Mesenchymal stem cell (in vitro differentiated cells and primary cell): ENCODE measurements at regions not wholly inside any gene's neighbourhood (a gene's known extent, or its start where the extent isn't known, plus 50 kb on each side); places are given as distances from the start of the nearest gene placed in this dataset.
"Not testable (repeated sequence)": the region's sequence is repeated elsewhere in the genome, so short reads cannot be mapped to it uniquely, and the experiment has no call there.

Experiments used
- DNase-seq: peaks from one replicate; pipeline ENCODE4 v3.0.0-alpha.2; 2013
- H2AFZ ChIP-seq: one replicate; pipeline ENCODE4 v1.6.1; 2013; ENCODE audit warnings: low read depth, mild to moderate bottlenecking, control low read depth, inconsistent platforms, low read length, moderate library complexity
- H2AK5ac ChIP-seq: 2 replicates; pipeline ENCODE4 v1.6.1; 2013; ENCODE audit warnings: low read length, moderate library complexity, mild to moderate bottlenecking, inconsistent platforms; ENCODE audit not compliant: severe bottlenecking
- H2BK120ac ChIP-seq: one replicate; pipeline ENCODE4 v1.6.1; 2013; ENCODE audit warnings: low read depth, mild to moderate bottlenecking, inconsistent platforms, low read length, moderate library complexity
- H2BK12ac ChIP-seq, 2 experiments: one replicate each; pipeline ENCODE4 v1.6.1; 2013; ENCODE audit warnings: inconsistent platforms in 2 of 2, low read length in 2 of 2, mild to moderate bottlenecking in 2 of 2, moderate library complexity in 2 of 2, control low read depth in 1 of 2
- H2BK15ac ChIP-seq: one replicate; pipeline ENCODE4 v1.6.1; 2013; ENCODE audit warnings: mild to moderate bottlenecking, low read depth, inconsistent platforms; ENCODE audit not compliant: poor library complexity, severe bottlenecking
- H2BK5ac ChIP-seq: 2 replicates; pipeline ENCODE4 v1.6.1; 2013; ENCODE audit warnings: low read depth, mild to moderate bottlenecking, low read length, control low read depth, inconsistent platforms; ENCODE audit not compliant: poor library complexity, severe bottlenecking
- H3K14ac ChIP-seq, 2 experiments: one replicate each; pipeline ENCODE4 v1.6.1; 2013; ENCODE audit warnings: inconsistent platforms in 2 of 2, low read length in 2 of 2, control low read depth in 1 of 2, mild to moderate bottlenecking in 1 of 2, moderate library complexity in 1 of 2
- H3K18ac ChIP-seq, 2 experiments: one replicate each; pipeline ENCODE4 v1.6.1; 2013; ENCODE audit warnings: inconsistent platforms in 2 of 2, low read length in 2 of 2, control low read depth in 1 of 2, low read depth in 1 of 2, mild to moderate bottlenecking in 1 of 2
- H3K23ac ChIP-seq, 2 experiments: one replicate each; pipeline ENCODE4 v1.6.1; 2013; ENCODE audit warnings: inconsistent platforms in 2 of 2, low read length in 2 of 2, mild to moderate bottlenecking in 2 of 2, moderate library complexity in 2 of 2, control low read depth in 1 of 2
- H3K27ac ChIP-seq: 2 replicates; pipeline ENCODE4 v1.5.1; 2013; ENCODE audit warnings: mild to moderate bottlenecking, moderate library complexity, low read length, control low read depth, inconsistent platforms; ENCODE audit not compliant: poor library complexity, severe bottlenecking
- H3K27me3 ChIP-seq, 2 experiments: 2 replicates each; pipeline versions ENCODE4 v1.6.1 to v1.7.0; 2013; ENCODE audit warnings: low read length in 2 of 2, mild to moderate bottlenecking in 2 of 2, moderate library complexity in 2 of 2, control low read depth in 1 of 2, inconsistent platforms in 1 of 2; ENCODE audit not compliant: control insufficient read depth in 1 of 2, insufficient read depth in 1 of 2
- H3K36me3 ChIP-seq, 2 experiments: 2 replicates each; pipeline versions ENCODE4 v1.6.1 to v1.7.0; 2013; ENCODE audit warnings: low read length in 2 of 2, control low read depth in 1 of 2, inconsistent platforms in 1 of 2, low read depth in 1 of 2, mild to moderate bottlenecking in 1 of 2; ENCODE audit not compliant: insufficient read depth in 2 of 2, control insufficient read depth in 1 of 2
- H3K4ac ChIP-seq, 2 experiments: one replicate each; pipeline ENCODE4 v1.6.1; 2013; ENCODE audit warnings: inconsistent platforms in 2 of 2, low read length in 2 of 2, mild to moderate bottlenecking in 2 of 2, moderate library complexity in 2 of 2, control low read depth in 1 of 2, low read depth in 1 of 2
- H3K4me1 ChIP-seq: 2 replicates; pipeline ENCODE4 v1.6.1; 2013; ENCODE audit warnings: low read depth, low read length, control low read depth; ENCODE audit not compliant: control insufficient read depth, insufficient read depth
- H3K4me2 ChIP-seq: 2 replicates; pipeline ENCODE4 v1.6.1; 2013; ENCODE audit warnings: low read length, mild to moderate bottlenecking, inconsistent platforms; ENCODE audit not compliant: poor library complexity, severe bottlenecking
- H3K4me3 ChIP-seq, 2 experiments: 2 replicates each; pipeline versions ENCODE4 v1.5.1 to v1.7.0; 2013; ENCODE audit warnings: low read length in 2 of 2, mild to moderate bottlenecking in 2 of 2, control low read depth in 1 of 2, low read depth in 1 of 2; ENCODE audit not compliant: insufficient read depth in 1 of 2
- H3K79me1 ChIP-seq: replicated peaks from 2 replicates; pipeline ENCODE4 v1.6.1; 2013; ENCODE audit warnings: mild to moderate bottlenecking, control low read depth, low read length, inconsistent platforms; ENCODE audit not compliant: poor library complexity, severe bottlenecking
- H3K9ac ChIP-seq: 2 replicates; pipeline ENCODE4 v1.7.0; 2013; ENCODE audit warnings: mild to moderate bottlenecking, low read length, moderate library complexity
- H3K9me3 ChIP-seq: 2 replicates; pipeline ENCODE4 v1.7.0; 2013; ENCODE audit warnings: mild to moderate bottlenecking, low read length; ENCODE audit not compliant: control insufficient read depth
- H4K8ac ChIP-seq: one replicate; pipeline ENCODE4 v1.6.1; 2013; ENCODE audit warnings: inconsistent platforms, mild to moderate bottlenecking, low read length, moderate library complexity
- H4K91ac ChIP-seq: one replicate; pipeline ENCODE4 v1.6.1; 2013; ENCODE audit warnings: mild to moderate bottlenecking, low read length, inconsistent platforms
- WGBS: methylation state at CpG from one replicate; pipeline ENCODE4 v1.1.7; 2013; ENCODE audit warnings: mixed read lengths; 5-methylcytosine and 5-hydroxymethylcytosine counted together

DNA sequence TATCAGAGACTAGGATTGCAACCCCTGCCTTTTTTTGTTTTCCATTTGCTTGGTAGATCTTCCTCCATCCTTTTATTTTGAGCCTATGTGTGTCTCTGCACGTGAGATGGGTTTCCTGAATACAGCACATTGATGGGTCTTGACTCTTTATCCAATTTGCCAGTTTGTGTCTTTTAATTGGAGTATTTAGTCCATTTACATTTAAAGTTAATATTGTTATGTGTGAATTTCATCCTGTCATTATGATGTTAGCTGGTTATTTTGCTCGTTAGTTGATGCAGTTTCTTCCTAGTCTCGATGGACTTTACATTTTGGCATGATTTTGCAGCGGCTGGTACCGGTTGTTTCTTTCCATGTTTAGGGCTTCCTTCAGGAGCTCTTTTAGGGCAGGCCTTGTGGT, 99.2 kb upstream of the CNTNAP2 start:
- not testable (repeated sequence) for H3K4me2 ChIP-seq, H3K4me1 ChIP-seq, H3K27me3 ChIP-seq, H3K9ac ChIP-seq, DNase-seq, H4K91ac ChIP-seq, H2AK5ac ChIP-seq, H3K14ac ChIP-seq, H3K23ac ChIP-seq, H3K79me1 ChIP-seq, H2BK120ac ChIP-seq, H2BK12ac ChIP-seq, H3K4me3 ChIP-seq, H2BK15ac ChIP-seq, H3K18ac ChIP-seq, H2AFZ ChIP-seq, H3K9me3 ChIP-seq, H4K8ac ChIP-seq, H3K27ac ChIP-seq, H3K4ac ChIP-seq, H3K36me3 ChIP-seq
- 83% methylated on average over 3 of the region's 5 CpGs for WGBS
- H2BK5ac ChIP-seq: peak overlapping the region; percentile 73

- H2AK5ac ChIP-seq, H3K4me3 ChIP-seq, H2BK15ac ChIP-seq, H3K4me2 ChIP-seq, DNase-seq, H3K9me3 ChIP-seq, H2BK120ac ChIP-seq, H3K4ac ChIP-seq, H3K9ac ChIP-seq, H3K36me3 ChIP-seq, H3K14ac ChIP-seq, H2BK12ac ChIP-seq, H4K8ac ChIP-seq, H3K27me3 ChIP-seq, H3K27ac ChIP-seq, H4K91ac ChIP-seq, H2AFZ ChIP-seq, H3K4me1 ChIP-seq, H2BK5ac ChIP-seq, H3K79me1 ChIP-seq, H3K18ac ChIP-seq, H3K23ac ChIP-seq: not testable (repeated sequence)
- WGBS: 79% methylated on average over 2 of the region's 2 CpGs
Observed at GRCh38 chr7:146014154-146014553, 102.4 kb upstream of the CNTNAP2 start.

GRCh38 chr7:146008293-146008692, 108.3 kb upstream of the CNTNAP2 start:
- Histone ChIP-seq H2BK12ac (no peak overlapping the region), H3K23ac (no peak overlapping the region), H3K36me3 (no peaks in the 10 kb centered on the region), H2AK5ac (no peak overlapping the region), H3K27me3 (no peaks in the 10 kb centered on the region), H2BK5ac (no peak overlapping the region), H2BK15ac (no peak overlapping the region), H2BK120ac (no peak overlapping the region), H2AFZ (no peak overlapping the region), H3K4me1 (no peaks in the 10 kb centered on the region), H3K9me3 (no peaks in the 10 kb centered on the region), H3K4me2 (no peak overlapping the region), H4K91ac (no peak overlapping the region), H4K8ac (no peak overlapping the region), H3K79me1 (no peaks in the 10 kb centered on the region), H3K4ac (no peak overlapping the region), H3K4me3 (no peak overlapping the region), H3K14ac (no peak overlapping the region), H3K9ac (no peak overlapping the region), H3K18ac (no peak overlapping the region), H3K27ac (no peak overlapping the region)
- DNase-seq: no peak
- 88% methylated on average over 8 of the region's 8 CpGs for WGBS

DNA sequence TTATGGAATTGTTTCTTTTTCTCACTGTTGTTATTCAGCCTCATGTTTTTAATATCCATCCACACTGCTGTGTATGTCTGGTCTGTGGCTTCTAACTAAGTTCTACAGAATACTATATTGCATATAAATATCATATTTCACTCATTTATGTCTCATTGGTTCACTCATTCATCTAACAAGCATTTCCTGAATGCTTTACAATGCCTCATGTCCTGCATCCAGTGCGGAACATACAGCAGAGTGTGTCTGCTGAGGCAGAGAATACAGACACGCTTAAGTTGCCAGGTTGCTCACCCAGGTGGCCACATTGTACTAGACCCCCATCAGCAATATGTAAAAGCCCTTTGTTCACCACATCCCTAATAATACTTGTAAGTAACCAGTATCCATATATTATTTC, 111.8 kb upstream of the CNTNAP2 start:
- WGBS: 86% methylated on average over 2 of the region's 2 CpGs

More for the DNA sequence above, 111.8 kb upstream of the CNTNAP2 start:
- H3K4me2 ChIP-seq: no peak overlapping the region
- no peak for DNase-seq
- no peak overlapping the region for H2AFZ ChIP-seq
- H2BK15ac ChIP-seq: no peak overlapping the region
- no peak overlapping the region for H3K14ac ChIP-seq
- H2BK120ac ChIP-seq: no peak overlapping the region
- H2AK5ac ChIP-seq: no peak overlapping the region
- H3K9me3 ChIP-seq: peaks cover 14% of the 10 kb centered on the region
- no peak overlapping the region for H3K18ac ChIP-seq
- no peak overlapping the region for H3K27ac ChIP-seq
- H2BK12ac ChIP-seq: no peak overlapping the region
- H3K23ac ChIP-seq: no peak overlapping the region
- H2BK5ac ChIP-seq: no peak overlapping the region
- no peaks in the 10 kb centered on the region for H3K79me1 ChIP-seq
- H3K9ac ChIP-seq: no peak overlapping the region
- no peaks in the 10 kb centered on the region for H3K36me3 ChIP-seq
- H3K27me3 ChIP-seq: no peaks in the 10 kb centered on the region
- no peak overlapping the region for H3K4me3 ChIP-seq
- no peak overlapping the region for H4K8ac ChIP-seq
- H3K4ac ChIP-seq: no peak overlapping the region
- H3K4me1 ChIP-seq: no peaks in the 10 kb centered on the region
- H4K91ac ChIP-seq: no peak overlapping the region
